ENCODE measurements at regions not wholly inside any gene's neighbourhood (a gene's known extent, or its start where the extent isn't known, plus 50 kb on each side); places are given as distances from the start of the nearest gene placed in this dataset.

GRCh38 chr2:12066986-12067385 lies 320.6 kb downstream of the LPIN1 start:
- TF ChIP-seq SUZ12 (IDR thresholded peaks at IDR 0.05; ENCODE audit: extremely low read depth, insufficient read depth, insufficient read length) (no peak), ZNF274 (IDR thresholded peaks at IDR 0.05; ENCODE audit: low read depth, low read length) (no peak)
